ENCODE measurements at regions not wholly inside any gene's neighbourhood (a gene's known extent, or its start where the extent isn't known, plus 50 kb on each side); places are given as distances from the start of the nearest gene placed in this dataset.
"Not testable (repeated sequence)": the region's sequence is repeated elsewhere in the genome, so short reads cannot be mapped to it uniquely, and the experiment has no call there.

- peak; percentile 86 for DNase-seq (ENCODE audit: low spot score)
Observed at GRCh38 chr9:87372356-87372851, 125.3 kb upstream of the DAPK1 start.

GRCh38 chr9:87374023-87374919 lies 123.4 kb upstream of the DAPK1 start:
- DNase-seq (ENCODE audit: low spot score) = not testable (repeated sequence)

- DNase-seq (ENCODE audit: low spot score) = no peak
Observed at GRCh38 chr9:87375397-87376073, 122.1 kb upstream of the DAPK1 start.

- peak; percentile 64 for DNase-seq (ENCODE audit: low spot score)
Observed at GRCh38 chr9:87378676-87379075, 119.0 kb upstream of the DAPK1 start.

DNA sequence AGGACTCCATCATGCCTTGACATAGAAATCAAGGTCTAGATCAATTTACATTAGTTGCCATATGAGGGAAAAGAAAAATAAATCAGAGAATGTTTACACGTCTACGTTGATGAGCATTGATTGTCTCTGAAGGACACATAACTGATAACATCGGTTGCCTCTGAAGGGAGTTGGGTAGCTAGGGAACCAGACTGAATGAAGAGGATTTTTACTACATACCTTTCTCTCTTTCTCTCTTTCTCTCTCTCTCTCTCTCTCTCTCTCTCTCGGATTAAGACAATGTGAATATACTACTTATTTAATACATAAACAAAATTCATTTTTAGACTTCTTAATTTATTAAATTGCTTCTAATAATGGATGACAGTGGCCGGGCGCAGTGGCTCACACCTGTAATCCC lies 118.4 kb upstream of the DAPK1 start:
- DNase-seq (ENCODE audit: low spot score) = no peak

- DNase-seq (ENCODE audit: low spot score) = peak; percentile 97
Observed at GRCh38 chr9:87381050-87381711, 116.5 kb upstream of the DAPK1 start.

GRCh38 chr9:87381746-87382145 lies 115.9 kb upstream of the DAPK1 start:
- peak; percentile 84 for DNase-seq (ENCODE audit: low spot score)

DNA sequence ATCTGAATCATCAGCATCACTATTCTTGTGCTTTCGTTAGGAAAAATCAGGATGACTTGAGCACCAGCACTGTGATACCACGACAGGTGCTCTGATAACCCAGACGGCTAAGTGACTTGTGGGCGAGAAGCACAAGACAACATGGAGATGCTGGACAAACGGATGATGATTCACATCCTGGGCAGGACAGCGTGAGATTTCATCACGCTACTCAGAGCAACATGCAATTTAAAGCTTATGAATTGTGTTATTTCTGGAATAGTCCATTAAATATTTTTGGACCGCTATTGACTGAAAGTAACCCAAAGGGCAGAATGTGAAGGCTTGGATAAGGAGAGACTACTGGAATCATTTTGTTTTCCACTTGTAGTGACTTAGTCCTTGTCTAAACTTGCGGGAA lies 114.8 kb upstream of the DAPK1 start:
- DNase-seq (ENCODE audit: low spot score) = peak; percentile 61

DNA sequence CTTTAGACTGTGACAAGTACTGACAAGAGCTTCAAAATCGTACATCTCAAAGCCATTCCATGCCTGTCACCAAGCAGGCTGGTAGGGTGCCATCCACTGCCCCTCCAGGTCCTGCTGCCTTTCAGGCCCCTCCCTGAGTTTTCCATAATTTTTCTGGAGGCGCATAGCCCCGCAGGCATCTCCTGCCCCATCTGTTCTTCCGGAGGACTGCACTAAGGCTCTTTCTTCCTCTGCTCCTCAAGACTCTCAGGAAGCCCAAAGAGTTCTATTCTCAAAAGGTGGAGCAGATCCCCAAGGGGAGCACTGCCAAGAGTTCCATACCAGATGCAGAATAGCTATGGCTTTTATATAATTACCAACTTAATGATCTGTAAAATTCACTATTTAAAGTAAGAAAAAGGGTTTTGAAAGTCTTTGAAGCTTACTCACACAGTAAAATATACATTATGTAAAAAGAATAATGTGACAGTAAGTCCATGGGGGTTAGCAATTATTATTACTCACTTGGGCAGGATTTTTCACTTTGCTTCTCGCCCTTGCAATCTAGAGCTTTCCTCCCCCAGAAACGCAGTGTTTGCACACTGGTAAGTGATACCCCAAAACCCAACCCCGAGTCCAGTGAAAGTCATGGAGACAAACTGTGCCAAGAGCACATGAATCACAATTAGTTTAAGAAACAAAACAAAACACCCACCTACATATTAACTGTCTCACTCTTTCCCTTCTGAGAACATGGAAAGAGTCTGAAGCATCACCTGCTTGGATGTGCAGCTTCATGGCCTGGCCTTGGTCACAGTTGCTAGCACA lies 114.1 kb upstream of the DAPK1 start:
- no peak for DNase-seq (ENCODE audit: low spot score)

- no peak for DNase-seq (ENCODE audit: low spot score)
Observed at GRCh38 chr9:87386490-87387025, 111.1 kb upstream of the DAPK1 start.

- DNase-seq (ENCODE audit: low spot score) = no peak
Observed at GRCh38 chr9:87387351-87388011, 110.2 kb upstream of the DAPK1 start.

DNA sequence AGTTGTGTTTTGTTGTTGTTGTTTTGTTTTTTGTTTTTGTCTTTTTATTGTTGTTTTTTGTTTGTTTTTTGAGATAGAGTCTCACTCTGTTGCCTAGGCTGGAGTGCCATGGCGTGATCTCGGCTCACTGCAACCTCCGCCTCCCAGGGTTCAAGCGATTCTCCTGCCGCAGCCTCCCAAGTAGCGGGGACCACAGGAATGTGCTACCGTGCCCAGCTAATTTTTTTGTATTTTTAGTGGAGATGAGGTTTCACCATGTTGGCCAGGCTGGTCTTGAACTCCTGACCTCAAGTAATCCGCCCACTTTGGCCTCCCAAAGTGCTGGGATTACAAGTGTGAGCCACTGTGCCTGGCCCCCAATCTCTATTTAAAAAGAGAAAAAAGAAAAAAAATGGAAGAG lies 109.0 kb upstream of the DAPK1 start:
- DNase-seq (ENCODE audit: low spot score) = not testable (repeated sequence)

DNA sequence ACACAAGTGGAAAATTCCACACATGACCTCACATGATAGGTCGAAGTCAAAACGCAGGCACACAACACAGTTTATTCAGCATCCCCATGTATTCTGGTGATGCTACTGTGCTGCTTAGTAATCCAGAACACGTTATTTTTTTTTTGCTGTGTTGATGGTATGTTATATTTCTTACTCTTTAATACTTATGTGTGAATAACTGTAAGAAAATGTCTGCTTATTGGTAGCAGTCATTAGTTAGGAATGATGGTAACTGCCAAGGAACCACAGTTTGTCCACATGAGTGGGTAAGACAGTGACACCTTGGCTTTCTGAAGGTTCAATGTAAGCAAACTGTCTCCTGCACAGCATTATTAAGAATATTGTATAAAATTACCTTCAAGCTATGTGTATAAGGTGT lies 107.7 kb upstream of the DAPK1 start:
- DNase-seq (ENCODE audit: low spot score) = no peak

- DNase-seq (ENCODE audit: low spot score) = no peak
Observed at GRCh38 chr9:87390361-87390760, 107.3 kb upstream of the DAPK1 start.

GRCh38 chr9:87392086-87392485 lies 105.6 kb upstream of the DAPK1 start:
- DNase-seq (ENCODE audit: low spot score) = no peak

GRCh38 chr9:87393706-87394230 lies 103.9 kb upstream of the DAPK1 start:
- DNase-seq (ENCODE audit: low spot score) = no peak

- DNase-seq (ENCODE audit: low spot score) = no peak
Observed at GRCh38 chr9:87395804-87396479, 101.7 kb upstream of the DAPK1 start.

DNA sequence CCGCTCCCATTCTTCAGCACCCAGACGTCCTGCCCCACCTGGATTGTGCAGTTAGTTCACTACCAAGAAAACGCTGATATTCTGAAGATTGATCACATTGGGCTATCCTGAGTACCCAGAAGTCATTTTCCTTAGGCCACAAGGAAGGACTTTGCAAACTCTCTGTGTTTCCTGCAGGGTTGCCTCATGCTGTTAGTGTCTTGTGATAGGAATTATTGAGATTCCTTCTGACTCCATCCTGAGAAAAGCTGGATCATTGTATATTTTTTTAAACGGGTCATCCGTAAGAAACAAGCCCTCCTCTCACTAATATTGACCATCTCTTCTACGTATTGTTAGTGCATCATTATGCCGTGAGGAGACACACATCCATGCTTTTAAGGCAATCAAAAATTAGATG lies 96.0 kb upstream of the DAPK1 start:
- DNase-seq (ENCODE audit: low spot score) = no peak

GRCh38 chr9:87402537-87402936 lies 95.1 kb upstream of the DAPK1 start:
- DNase-seq (ENCODE audit: low spot score) = no peak

All from umbilical cord (tissue), 1 donor.